HepG2 (cell line): ENCODE measurements at regions not wholly inside any gene's neighbourhood (a gene's known extent, or its start where the extent isn't known, plus 50 kb on each side); places are given as distances from the start of the nearest gene placed in this dataset.

Experiments
- ARID2 ChIP-seq: sonication (generic); formaldehyde crosslinking; IDR thresholded peaks from 2 replicates; pipeline ENCODE4 v1.8.1; 2022; ENCODE audit warnings: mild to moderate bottlenecking, missing genetic modification reagents, borderline replicate concordance
- CTCF ChIP-seq: sonication (generic); formaldehyde crosslinking; IDR thresholded peaks from 2 replicates; pipeline ENCODE4 v1.5.0; 2020; ENCODE audit warnings: mild to moderate bottlenecking, missing genetic modification reagents, moderate library complexity
- EZH2 ChIP-seq: conservative IDR thresholded peaks from 2 replicates; pipeline ENCODE4 v1.6.1; 2012; ENCODE audit warnings: mild to moderate bottlenecking, low read depth, low read length, moderate library complexity
- HCFC1 ChIP-seq: fragments of 150-350 bp; IDR thresholded peaks from 2 replicates; pipeline ENCODE4 v1.6.1; 2014; ENCODE audit warnings: low read depth, low read length
- HNF4A ChIP-seq: sonication (generic); formaldehyde crosslinking; IDR thresholded peaks from 2 replicates; pipeline ENCODE4 v1.4.0; 2020; ENCODE audit warnings: missing genetic modification reagents
- NFATC3 ChIP-seq: sonication (generic); formaldehyde crosslinking; IDR thresholded peaks from 2 replicates; pipeline ENCODE4 v1.5.1; 2020; ENCODE audit warnings: mild to moderate bottlenecking, missing genetic modification reagents
- RFX5 ChIP-seq: IDR thresholded peaks from 2 replicates; pipeline ENCODE4 v1.6.1; 2011; ENCODE audit warnings: low read depth, low read length, improper control_type of control experiment
- SP2 ChIP-seq: sonication (generic); formaldehyde crosslinking; IDR thresholded peaks from 2 replicates; pipeline ENCODE4 v1.5.1; 2020; ENCODE audit warnings: mild to moderate bottlenecking, missing genetic modification reagents
- USF2 ChIP-seq, 2 experiments: sonication (generic) in 1 of 2; formaldehyde crosslinking in 1 of 2; IDR thresholded peaks; 2 replicates each; pipeline versions ENCODE4 v1.5.1 to v1.6.1; 2011 to 2020; ENCODE audit warnings: borderline replicate concordance in 1 of 2, low read depth in 1 of 2, low read length in 1 of 2, mild to moderate bottlenecking in 1 of 2, missing genetic modification reagents in 1 of 2, moderate library complexity in 1 of 2
- ZBTB33 ChIP-seq: sonication (generic); formaldehyde crosslinking; IDR thresholded peaks from 2 replicates; pipeline ENCODE4 v1.4.0; 2020; ENCODE audit warnings: missing genetic modification reagents
- ZFX ChIP-seq: sonication (generic); formaldehyde crosslinking; IDR thresholded peaks from 2 replicates; pipeline ENCODE4 v1.4.0; 2020; ENCODE audit warnings: mild to moderate bottlenecking, low read depth, missing genetic modification reagents, moderate library complexity
- ZNF607 ChIP-seq: sonication (generic); formaldehyde crosslinking; IDR thresholded peaks from 2 replicates; pipeline ENCODE4 v1.5.1; 2020; ENCODE audit warnings: missing genetic modification reagents, mild to moderate bottlenecking, borderline replicate concordance
- TF ChIP-seq, protein P1 (sequence below): fragments of 450-650 bp; IDR thresholded peaks from 2 replicates; pipeline ENCODE4 v1.6.1; 2016

DNA sequence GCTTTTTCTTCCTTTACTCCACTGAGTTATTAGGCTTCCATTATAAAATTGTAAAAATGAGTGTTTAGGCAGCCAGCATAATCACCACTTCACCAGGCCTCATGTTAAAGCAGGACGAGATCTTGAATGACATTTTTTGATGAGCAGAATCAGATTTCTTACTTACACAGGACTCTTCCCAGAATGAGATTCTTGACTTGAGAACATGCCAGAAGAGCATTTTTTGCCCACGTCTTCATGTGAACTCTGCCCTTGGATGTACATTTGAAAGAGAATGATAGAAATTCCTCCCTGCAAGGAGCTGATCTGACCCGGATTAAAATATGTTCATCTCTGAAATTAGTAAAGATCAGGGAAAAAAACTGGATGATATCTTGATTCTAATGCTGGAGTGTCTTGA lies 212.1 kb upstream of the ADRA1B start:
- TF ChIP-seq HCFC1 (no peak), NFATC3 (CRISPR knock-in tag) (no peak), CTCF (CRISPR knock-in tag) (no peak), RFX5 (no peak), ARID2 (CRISPR knock-in tag) (no peak), ZNF607 (no peak), ZBTB33 (CRISPR knock-in tag) (no peak), USF2 (IDR thresholded peaks at IDR 0.05; ENCODE audit: low read depth, low read length) (no peak), USF2 (CRISPR knock-in tag; IDR thresholded peaks at IDR 0.05; ENCODE audit: borderline replicate concordance) (no peak), EZH2 (no peak), SP2 (CRISPR knock-in tag) (no peak), ZFX (CRISPR knock-in tag) (no peak), HNF4A (CRISPR knock-in tag) (no peak)
- TF ChIP-seq, protein P1, sequence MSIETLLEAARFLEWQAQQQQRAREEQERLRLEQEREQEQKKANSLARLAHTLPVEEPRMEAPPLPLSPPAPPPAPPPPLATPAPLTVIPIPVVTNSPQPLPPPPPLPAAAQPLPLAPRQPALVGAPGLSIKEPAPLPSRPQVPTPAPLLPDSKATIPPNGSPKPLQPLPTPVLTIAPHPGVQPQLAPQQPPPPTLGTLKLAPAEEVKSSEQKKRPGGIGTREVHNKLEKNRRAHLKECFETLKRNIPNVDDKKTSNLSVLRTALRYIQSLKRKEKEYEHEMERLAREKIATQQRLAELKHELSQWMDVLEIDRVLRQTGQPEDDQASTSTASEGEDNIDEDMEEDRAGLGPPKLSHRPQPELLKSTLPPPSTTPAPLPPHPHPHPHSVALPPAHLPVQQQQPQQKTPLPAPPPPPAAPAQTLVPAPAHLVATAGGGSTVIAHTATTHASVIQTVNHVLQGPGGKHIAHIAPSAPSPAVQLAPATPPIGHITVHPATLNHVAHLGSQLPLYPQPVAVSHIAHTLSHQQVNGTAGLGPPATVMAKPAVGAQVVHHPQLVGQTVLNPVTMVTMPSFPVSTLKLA: no peak
